MV-4-11 (cell line): ENCODE measurements at regions not wholly inside any gene's neighbourhood (a gene's known extent, or its start where the extent isn't known, plus 50 kb on each side); places are given as distances from the start of the nearest gene placed in this dataset.
"Not testable (repeated sequence)": the region's sequence is repeated elsewhere in the genome, so short reads cannot be mapped to it uniquely, and the experiment has no call there.

Experiments used
- DNase-seq: peaks from one replicate; lab custom pipeline; 2025; lab: John Stamatoyannopoulos, UW

DNA sequence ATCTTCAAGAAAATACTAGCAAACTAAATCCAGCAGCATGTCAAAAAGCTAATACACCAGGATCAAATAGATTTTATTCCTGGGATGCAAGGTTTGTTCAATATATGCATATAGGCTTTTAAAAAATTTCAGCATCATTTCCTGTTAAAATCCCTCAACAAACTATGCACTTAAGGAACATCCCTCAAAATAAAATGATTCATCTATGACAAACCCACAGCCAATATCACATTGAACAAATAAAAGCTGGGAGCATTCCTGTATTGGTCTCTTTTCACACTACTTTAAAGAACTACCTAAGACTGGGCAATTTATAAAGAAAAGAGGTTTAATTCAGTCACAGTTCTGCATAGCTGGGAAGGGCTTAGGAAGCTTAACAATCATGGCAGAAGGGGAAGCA lies 726.7 kb downstream of the GRXCR1 start:
- no peak for DNase-seq

DNA sequence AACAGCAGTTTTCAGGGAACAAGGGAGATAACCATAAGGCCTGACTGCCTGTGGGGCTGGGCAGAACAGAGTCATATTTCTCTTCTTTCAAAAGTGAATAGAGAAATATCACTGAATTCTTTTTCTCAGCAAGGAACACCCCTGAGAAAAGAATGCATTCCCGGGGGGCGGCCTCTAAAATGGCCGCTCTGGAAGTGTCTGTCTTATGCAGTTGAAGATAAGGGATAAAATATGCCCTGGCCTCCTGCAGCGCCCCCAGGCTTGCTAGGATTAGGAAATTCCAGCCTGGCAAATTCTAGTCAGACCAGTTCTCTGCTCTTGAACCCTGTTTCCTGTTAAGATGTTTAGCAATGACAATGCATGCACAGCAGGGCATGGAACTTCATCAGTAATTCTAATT lies 745.4 kb downstream of the GRXCR1 start:
- not testable (repeated sequence) for DNase-seq

DNA sequence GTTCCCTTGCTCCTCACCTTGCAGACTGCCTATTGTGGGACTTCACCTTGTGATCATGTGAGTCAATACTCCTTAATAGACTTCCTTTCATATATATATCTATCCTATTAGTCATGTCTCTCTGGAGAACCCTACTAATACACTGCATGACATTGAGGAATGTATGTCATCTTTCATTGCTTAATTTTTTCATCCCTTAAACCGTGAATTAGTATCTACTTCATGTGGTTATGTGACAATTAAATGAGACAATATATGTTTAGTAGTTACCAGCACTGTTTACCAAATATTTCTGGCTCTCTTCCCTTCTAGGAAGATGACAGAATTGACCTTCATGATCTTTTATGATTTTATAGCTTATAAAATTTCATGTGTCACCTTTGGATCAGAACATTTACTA lies 759.5 kb downstream of the GRXCR1 start:
- DNase-seq, result no peak

DNA sequence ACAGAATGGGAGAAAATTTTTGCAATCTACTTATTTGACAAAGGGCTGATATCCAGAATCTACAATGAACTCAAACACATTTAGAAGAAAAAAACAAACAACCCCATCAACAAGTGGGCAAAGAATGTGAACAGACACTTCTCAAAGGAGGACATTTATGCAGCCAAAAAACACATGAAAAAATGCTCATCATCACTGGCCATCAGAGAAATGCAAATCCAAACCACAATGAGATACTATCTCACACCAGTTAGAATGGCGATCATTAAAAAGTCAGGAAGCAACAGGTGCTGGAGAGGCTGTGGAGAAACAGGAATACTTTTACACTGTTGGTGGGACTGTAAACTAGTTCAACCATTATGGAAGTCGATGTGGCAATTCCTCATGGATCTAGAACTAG lies 767.0 kb downstream of the GRXCR1 start:
- DNase-seq, result not testable (repeated sequence)

DNA sequence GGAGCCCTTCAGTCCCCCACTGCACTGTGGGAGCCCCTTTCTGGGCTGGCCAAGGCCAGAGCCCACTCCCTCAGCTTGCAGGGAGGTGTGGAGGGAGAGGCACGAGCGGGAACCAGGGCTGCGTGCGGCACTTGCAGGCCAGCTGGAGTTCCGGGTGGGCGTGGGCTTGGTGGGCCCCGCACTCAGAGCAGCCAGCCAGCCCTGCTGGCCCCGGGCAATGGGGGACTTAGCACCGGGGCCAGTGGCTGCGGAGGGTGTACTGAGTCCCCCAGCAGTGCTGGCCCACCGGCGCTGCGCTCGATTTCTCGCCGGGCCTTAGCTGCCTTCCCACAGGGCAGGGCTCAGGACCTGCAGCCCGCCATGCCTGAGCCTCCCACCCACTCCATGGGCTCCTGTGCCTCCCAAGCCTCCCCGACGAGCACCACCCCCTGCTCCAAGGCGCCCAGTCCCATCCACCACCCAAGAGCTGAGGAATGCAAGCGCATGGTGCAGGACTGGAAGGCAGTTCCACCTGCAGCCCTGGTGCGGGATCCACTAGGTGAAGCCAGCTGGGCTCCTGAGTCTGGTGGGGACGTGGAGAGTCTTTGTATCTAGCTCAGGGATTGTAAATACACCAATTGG lies 776.2 kb downstream of the KCTD8 start:
- DNase-seq, result not testable (repeated sequence)

DNA sequence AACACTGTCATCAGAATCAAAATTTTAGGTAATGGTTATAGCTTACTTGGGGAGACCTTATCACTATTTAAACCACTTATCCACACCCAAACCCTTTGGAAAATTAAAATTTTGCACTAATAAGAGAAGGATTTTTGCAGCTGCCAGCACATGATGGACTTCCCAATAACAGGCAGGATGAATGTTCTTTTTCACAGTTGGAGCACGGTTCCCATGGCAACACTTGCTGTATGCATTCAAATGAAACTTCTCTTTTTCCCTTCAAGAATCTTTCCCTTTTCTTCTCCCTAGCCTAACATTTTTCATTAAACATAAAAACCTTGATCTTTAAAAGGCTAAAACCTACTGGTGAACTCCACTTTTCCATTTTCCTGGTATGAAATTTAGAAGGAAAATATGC lies 768.2 kb downstream of the KCTD8 start:
- no peak for DNase-seq

DNA sequence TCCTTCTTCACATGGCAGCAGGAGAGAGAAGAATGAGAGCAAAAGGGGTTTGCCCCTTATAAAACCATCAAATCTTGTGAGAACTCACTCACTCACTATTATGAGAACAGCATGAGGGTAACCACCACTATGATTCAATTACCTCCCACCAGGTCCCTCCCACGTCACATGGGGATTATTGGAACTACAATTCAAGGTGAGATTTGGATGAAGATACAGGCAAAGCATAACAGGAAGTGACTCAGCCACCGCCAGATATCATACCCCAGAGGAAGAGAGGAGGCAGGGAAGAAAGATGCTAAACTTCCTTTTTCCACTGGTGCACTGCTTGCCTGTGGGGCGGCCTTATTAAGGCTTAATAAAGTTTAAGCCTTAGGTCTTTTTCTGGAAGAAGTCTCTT lies 766.1 kb downstream of the KCTD8 start:
- DNase-seq, result no peak

DNA sequence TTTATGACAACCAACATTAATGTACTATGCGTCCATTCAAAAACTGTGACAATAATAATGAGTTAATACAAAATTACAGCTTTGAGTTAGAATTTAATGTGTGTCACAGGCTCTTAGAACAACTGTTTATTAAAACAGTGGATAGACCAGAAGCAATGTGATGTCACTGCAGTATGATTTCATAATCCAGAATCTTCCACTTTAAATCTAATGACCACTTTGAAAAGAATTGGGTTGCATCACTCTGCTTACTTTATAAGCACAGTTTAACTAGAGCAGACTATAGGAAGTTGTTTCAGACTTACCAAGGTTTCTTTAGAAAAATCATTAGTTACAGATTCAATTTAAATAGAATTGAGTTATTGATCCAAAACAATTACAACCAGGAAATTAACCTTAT lies 758.5 kb downstream of the KCTD8 start:
- no peak for DNase-seq

DNA sequence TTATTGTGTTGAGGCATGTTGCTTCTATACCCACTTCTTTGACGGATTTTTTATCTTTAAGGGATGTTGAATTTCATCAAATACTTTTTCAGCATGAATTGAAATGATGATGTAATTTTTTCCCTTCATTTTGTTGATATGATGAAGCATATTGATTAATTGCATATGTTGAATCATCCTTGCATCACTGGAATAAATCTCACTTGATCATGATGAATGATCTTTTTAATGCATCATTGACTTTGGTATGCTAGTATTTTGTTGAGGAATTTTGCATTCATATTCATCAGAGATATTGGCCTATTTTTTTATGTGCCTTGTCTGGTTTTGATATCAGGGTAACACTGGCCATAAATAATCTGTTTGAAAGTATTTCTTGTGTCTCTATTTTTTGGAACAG lies 754.7 kb downstream of the KCTD8 start:
- no peak for DNase-seq

DNA sequence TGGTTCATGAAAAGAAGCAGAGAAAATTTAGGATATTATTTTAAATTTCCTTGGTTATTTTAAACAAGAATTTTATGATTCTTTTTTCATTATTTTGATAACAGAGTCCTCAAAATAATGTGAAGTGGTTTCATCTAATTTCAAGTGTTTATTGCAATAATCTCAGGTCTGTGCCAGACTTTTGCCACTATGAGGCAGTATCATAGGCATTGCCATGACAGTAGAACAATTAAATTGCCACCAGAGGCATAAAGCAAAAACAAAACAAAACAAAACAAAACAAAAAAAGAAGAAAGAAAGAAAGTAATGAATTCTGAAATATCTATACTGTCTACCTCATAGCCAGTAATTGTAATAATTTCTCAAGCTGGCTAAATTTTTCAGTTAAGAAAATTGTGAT lies 739.2 kb downstream of the KCTD8 start:
- no peak for DNase-seq

DNA sequence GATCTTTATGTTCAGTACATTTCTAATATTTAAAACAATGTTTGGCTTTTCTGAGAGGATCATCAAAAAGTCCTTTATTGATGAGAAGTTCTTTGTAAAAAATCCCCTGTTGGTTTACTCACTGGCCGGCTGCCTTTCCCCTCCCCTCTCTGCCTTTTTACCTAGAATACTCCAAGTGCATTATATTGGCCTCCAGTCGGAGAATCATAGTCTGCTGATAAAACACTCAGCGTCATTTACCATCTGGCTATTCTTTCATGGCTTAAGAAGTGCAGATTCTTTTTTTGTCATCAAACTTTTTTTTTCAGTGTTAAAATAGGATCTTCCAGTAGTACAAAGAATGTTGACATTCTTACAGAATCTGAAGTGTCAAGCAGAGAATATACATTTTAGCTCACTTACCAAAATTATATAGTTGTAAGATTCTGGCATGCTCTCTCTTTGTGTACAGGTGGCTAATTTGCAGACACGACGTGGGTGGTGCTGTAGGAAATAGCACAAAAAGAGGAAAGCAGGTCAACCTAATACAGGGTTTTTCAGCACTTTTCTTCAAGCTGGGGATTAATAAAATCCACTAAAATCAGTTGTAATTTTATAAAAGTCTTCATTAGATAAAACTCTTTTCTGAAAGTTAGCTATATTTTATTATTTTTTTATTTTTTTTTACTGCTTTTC lies 731.8 kb downstream of the KCTD8 start:
- no peak for DNase-seq

DNA sequence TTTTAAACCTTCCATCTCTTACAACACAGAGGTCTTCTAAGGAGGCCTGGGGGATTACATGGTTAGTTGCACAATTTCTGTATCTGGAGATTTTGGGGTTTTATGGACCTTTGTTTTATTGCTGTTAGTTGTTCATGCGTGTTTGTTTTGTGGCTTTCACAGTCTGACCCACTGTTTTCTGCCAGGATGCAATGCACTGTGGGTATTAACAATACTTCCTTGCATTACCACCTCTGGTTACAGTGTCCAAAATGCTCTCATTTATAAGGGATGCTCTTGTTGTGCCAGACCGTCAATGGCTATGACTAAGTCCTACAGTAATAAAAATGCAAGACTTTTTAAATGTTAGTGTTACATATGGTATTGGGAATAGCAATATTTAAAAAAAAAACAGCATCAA lies 730.2 kb downstream of the KCTD8 start:
- no peak for DNase-seq

DNA sequence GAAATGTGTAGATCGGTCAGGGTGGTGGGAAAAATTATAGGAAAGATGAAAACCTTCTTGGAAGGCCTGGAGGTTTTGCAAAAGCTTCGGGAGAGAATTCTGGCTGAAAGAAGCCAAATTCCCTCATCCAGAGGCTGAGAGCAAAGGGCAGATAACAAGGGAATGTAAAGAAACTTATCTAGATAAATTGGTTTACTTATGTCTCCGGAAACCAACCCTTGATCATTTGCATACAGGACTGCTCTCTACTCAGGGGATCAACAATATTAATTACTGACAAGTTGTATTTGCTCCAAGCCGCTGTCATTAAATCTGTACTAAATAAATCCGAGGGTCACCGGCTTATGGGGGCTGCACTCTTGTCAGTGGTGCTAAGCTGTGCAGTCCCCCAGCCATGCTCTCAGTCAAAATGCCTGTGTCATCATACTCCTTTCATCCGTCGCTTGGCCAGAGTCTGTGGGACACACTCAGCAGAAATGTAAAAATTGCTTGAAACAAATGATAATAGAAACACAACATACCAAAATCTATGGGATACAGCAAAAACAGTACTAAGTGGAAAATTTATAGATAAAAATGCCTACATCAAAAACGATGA lies 715.7 kb downstream of the KCTD8 start:
- no peak for DNase-seq

DNA sequence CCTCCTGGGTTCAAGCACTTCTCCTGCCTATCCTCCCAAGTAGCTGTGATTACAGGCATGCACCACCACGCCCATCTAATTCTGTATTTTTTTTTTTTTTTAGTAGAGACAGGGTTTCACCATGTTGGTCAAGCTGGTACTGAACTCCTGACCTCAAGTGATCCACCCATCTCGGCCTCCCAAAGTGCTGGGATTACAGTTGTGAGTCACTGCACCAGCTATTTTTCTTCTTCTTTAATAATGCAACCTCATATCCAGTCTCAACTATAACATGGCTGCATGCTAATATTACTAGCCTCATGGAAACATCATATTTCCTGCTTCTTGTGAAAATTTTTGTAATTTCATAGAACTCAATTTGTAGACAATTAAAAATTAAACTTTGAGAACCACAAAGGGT lies 706.5 kb downstream of the KCTD8 start:
- no peak for DNase-seq

DNA sequence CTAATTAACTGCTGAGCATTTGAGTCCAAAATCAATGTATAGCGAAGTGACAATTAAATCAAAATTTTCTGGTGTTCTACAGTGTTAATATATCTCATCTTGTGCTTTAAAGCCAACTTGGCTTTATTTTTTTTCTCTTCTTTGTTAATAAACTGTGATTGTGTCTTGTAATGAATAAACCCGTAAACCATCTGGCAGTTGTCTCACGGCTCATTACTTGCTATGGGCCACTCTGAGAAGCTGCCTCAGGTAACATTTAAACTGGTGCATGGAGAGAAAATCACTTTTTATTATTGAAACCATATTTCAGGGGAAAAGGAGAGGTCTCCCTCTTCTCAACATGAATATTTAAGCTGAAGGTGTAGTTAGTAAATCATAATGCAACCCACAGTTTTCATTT lies 694.0 kb downstream of the KCTD8 start:
- DNase-seq, result no peak

DNA sequence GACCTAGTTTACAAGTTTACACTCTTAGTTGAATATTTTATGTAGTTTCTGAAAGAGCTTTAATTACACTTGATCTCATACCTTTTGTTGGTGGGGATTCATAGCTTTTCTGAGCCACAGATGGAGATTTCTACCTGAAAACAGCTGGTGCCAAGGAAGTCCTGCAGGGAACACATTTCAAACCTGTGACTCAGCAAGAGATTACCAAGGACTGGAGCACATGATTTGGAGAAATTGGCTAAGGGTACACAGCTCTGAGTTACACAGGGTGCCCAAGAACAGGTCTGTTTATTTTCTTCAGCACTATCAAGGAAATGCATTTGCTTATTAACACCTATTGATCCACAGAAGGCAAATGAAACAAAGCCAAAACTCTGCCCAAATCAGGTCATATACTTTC lies 691.5 kb downstream of the KCTD8 start:
- DNase-seq, result no peak

DNA sequence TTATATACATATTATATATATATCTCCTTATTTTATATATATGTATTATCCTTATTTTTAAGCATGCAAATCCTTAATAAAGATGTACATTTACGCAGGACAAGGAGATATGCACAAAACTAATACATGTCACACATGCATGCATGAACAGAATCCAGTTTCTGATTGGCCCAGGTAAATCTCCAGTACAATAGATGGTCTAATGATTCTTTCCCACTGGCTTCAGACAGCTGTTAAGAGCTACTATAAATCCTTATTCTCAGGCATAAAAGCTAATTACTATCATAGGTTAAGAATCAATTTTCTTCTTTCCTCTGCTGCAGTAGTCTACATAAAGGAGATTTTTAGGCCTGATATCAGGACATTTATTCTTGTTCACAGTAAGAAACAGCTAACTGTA lies 689.8 kb downstream of the KCTD8 start:
- DNase-seq, result no peak

DNA sequence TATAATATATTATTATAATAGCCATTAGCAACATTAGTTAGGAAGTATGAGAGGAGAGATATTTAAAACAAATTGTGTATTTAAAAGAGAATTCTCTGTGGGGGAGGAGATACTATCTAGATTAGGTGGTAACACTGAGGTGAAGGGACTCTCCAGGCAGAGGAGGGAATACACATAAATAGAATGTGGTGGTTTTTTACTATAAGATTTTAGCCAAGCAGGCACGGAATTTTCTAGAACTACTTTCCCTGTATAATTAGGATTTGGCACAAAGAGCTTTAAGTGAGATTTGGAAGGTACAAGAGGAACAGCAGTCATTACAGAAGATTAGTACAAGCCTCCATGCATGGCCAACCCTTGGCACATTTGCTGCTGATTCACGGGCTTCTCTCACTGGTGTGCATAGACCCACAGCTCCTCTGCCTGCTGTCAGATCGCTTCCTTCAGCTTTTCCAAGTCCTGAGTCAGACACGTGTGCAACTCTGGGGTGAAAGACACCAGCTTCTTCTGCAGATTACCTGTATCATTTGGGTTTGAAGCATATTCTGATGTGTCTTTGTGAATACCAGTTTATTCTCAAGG lies 685.5 kb downstream of the KCTD8 start:
- no peak for DNase-seq

DNA sequence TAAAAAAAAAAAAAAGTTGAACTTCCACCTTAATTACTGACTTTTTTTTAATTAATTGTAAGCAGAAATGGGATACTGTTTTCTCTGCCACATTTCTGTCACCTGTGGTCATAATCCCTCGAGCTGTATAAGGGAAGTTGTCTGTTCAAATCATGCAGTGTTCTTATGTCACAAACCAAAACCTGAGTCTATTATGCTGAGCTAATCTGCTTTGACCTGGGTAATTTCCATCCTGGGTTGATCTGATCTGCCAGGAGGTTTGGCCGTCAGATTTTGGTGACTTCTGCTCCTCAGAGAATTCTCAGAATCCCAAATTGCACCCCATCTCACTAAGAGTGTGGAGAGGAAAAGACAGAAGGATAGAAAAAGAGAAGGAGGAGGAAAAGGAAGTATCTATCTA lies 683.1 kb downstream of the KCTD8 start:
- no peak for DNase-seq

DNA sequence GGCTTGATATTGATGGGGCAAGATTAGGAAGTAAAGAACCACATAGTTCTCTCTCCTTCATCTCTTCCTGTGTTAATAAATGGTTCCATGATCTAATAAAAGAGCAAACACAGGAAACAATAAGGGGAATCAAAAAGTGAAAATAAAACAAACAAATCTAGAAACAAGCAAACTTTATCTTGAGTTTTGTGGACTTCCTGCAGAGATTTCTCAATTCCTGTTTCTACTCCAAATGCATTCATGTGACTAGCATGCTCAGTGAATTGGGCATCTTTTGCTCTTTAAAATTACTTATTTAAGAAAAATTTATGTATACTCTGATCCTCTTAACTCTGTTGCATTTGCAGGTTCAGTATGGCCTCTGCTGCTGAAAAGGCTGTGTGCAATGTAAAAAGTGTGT lies 682.0 kb downstream of the KCTD8 start:
- DNase-seq, result no peak

DNA sequence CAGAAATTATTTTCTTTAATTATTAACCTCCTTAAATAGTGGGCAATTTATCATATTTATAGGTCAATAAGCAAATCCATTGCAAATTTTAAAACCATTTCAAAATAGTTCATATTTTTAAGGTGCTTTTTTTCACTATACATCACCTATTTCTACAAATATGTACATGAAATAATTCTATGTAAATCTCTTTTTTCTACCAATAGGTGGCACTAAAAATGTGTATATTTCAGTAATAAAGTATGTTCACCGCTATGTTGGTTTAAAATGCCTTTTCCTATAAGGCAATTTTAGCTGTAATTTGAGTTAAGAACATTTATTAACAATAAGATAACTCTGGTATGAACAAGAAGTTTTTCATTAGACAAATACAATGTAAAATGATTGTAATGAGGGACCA lies 672.2 kb downstream of the KCTD8 start:
- peak; percentile 6 for DNase-seq

DNA sequence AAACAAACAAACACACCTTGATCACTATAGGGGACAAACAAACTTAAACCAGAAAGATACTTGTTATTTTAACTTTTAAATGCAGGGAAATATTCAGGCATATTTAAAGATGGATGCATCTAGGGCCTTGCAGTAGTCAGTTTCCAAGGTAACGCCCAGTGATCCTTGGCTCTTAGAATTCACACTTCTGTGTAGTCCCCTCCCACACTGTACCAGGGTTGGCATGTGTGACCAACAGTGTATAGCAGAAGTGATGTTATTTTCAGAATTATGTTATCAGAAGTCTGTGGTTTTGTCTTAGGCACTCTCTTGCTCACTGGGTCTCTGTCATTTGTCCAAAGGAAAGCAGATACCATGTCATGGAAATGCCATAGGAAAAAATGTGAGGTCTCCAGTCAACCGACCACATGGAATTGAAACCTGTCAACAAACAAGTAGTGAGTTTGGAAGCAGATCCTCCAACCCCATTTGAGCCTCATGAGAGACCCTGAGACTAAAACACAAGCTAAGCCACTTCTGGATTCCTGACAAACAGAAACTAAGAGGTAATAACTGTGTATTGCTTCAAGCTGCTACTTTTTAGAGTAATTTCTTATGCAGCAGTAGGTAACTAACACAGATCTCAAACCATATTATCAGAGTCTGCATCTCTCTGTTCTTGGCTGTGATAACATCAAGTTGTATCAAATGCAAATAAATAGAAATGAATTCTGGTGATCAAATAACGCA lies 670.3 kb downstream of the KCTD8 start:
- no peak for DNase-seq

DNA sequence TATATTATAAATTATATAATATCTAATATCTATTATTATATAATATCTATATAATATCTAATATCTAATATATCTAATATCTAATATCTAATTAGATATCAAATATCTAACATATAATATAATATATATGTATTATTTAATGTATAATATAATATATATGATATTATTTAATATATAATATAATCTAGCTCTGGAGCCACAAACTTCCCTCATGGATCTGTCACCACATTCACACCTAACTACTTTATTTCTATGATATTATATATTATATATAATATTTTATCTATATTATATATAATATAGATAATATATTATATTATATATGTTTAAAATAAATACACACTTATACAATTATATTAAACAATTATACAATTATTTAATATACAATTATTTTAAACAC lies 667.5 kb downstream of the KCTD8 start:
- no peak for DNase-seq
